ENCODE measurements at regions not wholly inside any gene's neighbourhood (a gene's known extent, or its start where the extent isn't known, plus 50 kb on each side); places are given as distances from the start of the nearest gene placed in this dataset.

GRCh38 chr5:33270671-33271070 is 170.1 kb upstream of the TARS1 start:
- H3K4me1 ChIP-seq: no peaks in the 10 kb centered on the region
- H3K27me3 ChIP-seq: no peaks in the 10 kb centered on the region
- intact Hi-C loops (cut with DNase I): no loop called here
- WGBS: 50% methylated on average over 1 of the region's 1 CpG
- DNase-seq (ENCODE audit: extremely low spot score): no peak
- no peaks in the 10 kb centered on the region for H3K36me3 ChIP-seq
- no peak overlapping the region for H3K4me3 ChIP-seq
- TF ChIP-seq CTCF (IDR thresholded peaks at IDR 0.05) (no peak), POLR2A (IDR thresholded peaks at IDR 0.05; ENCODE audit: low read depth) (no peak), EP300 (IDR thresholded peaks at IDR 0.05) (no peak), POLR2AphosphoS5 (IDR thresholded peaks at IDR 0.05) (no peak)
- no peak overlapping the region for H3K27ac ChIP-seq (replicated peaks in 1 of 4)
- H3K9me3 ChIP-seq: no peaks in the 10 kb centered on the region

GRCh38 chr5:33271606-33272005 is 169.2 kb upstream of the TARS1 start:
- H3K27ac ChIP-seq (replicated peaks in 1 of 4): no peak overlapping the region
- no peak overlapping the region for H3K4me3 ChIP-seq
- WGBS: 65% methylated on average over 1 of the region's 1 CpG
- H3K27me3 ChIP-seq: no peaks in the 10 kb centered on the region
- no peaks in the 10 kb centered on the region for H3K9me3 ChIP-seq
- TF ChIP-seq POLR2AphosphoS5 (IDR thresholded peaks at IDR 0.05) (no peak), EP300 (IDR thresholded peaks at IDR 0.05) (no peak), POLR2A (IDR thresholded peaks at IDR 0.05; ENCODE audit: low read depth) (no peak), CTCF (IDR thresholded peaks at IDR 0.05) (no peak)
- DNase-seq (ENCODE audit: extremely low spot score): no peak
- H3K36me3 ChIP-seq: no peaks in the 10 kb centered on the region
- peaks cover 0 to 5% (median 0%) of the 10 kb centered on the region in 4 donors for H3K4me1 ChIP-seq
- intact Hi-C loops (cut with DNase I): no loop called here

GRCh38 chr5:33272288-33272687 is 168.5 kb upstream of the TARS1 start:
- H3K4me3 ChIP-seq: no peak overlapping the region
- no peak for DNase-seq (ENCODE audit: extremely low spot score)
- H3K36me3 ChIP-seq: no peaks in the 10 kb centered on the region
- 63% methylated on average over 3 of the region's 3 CpGs for WGBS
- intact Hi-C loops (cut with DNase I): no loop called here
- no peak overlapping the region for H3K27ac ChIP-seq (replicated peaks in 1 of 4)
- H3K4me1 ChIP-seq: peaks cover 0 to 11% (median 0%) of the 10 kb centered on the region in 4 donors
- H3K27me3 ChIP-seq: no peaks in the 10 kb centered on the region
- H3K9me3 ChIP-seq: no peaks in the 10 kb centered on the region
- no peak for TF ChIP-seq EP300 (IDR thresholded peaks at IDR 0.05)
- no peak for TF ChIP-seq POLR2A (IDR thresholded peaks at IDR 0.05; ENCODE audit: low read depth)
- no peak for TF ChIP-seq CTCF (IDR thresholded peaks at IDR 0.05)
- TF ChIP-seq POLR2AphosphoS5 (IDR thresholded peaks at IDR 0.05): no peak

GRCh38 chr5:33273985-33274384 is 166.8 kb upstream of the TARS1 start:
- DNase-seq (ENCODE audit: extremely low spot score): no peak
- TF ChIP-seq POLR2AphosphoS5 (IDR thresholded peaks at IDR 0.05): no peak
- TF ChIP-seq POLR2A (IDR thresholded peaks at IDR 0.05; ENCODE audit: low read depth): no peak
- TF ChIP-seq EP300 (IDR thresholded peaks at IDR 0.05): no peak
- no peak for TF ChIP-seq CTCF (IDR thresholded peaks at IDR 0.05)
- H3K9me3 ChIP-seq: no peaks in the 10 kb centered on the region
- H3K27ac ChIP-seq (replicated peaks in 1 of 4): no peak overlapping the region
- no peaks in the 10 kb centered on the region for H3K36me3 ChIP-seq
- no peak overlapping the region for H3K4me3 ChIP-seq
- no peaks in the 10 kb centered on the region for H3K27me3 ChIP-seq
- H3K4me1 ChIP-seq: peaks cover 0 to 11% (median 0%) of the 10 kb centered on the region in 4 donors
- intact Hi-C loops (cut with DNase I): no loop called here

GRCh38 chr5:33275391-33275790 is 165.4 kb upstream of the TARS1 start:
- no peak overlapping the region for H3K4me3 ChIP-seq
- intact Hi-C loops (cut with DNase I): no loop called here
- H3K36me3 ChIP-seq: no peaks in the 10 kb centered on the region
- no peaks in the 10 kb centered on the region for H3K27me3 ChIP-seq
- WGBS: 84% methylated on average over 3 of the region's 3 CpGs
- no peak for TF ChIP-seq POLR2AphosphoS5 (IDR thresholded peaks at IDR 0.05)
- TF ChIP-seq CTCF (IDR thresholded peaks at IDR 0.05): no peak
- TF ChIP-seq EP300 (IDR thresholded peaks at IDR 0.05): no peak
- no peak for TF ChIP-seq POLR2A (IDR thresholded peaks at IDR 0.05; ENCODE audit: low read depth)
- H3K9me3 ChIP-seq: no peaks in the 10 kb centered on the region
- DNase-seq (ENCODE audit: extremely low spot score): no peak
- peaks cover 0 to 11% (median 0%) of the 10 kb centered on the region in 4 donors for H3K4me1 ChIP-seq
- no peak overlapping the region for H3K27ac ChIP-seq (replicated peaks in 1 of 4)

Data from esophagus muscularis mucosa (tissue), 4 donors.